ENCODE measurements at regions not wholly inside any gene's neighbourhood (a gene's known extent, or its start where the extent isn't known, plus 50 kb on each side); places are given as distances from the start of the nearest gene placed in this dataset.
"Not testable (repeated sequence)": the region's sequence is repeated elsewhere in the genome, so short reads cannot be mapped to it uniquely, and the experiment has no call there.

DNA sequence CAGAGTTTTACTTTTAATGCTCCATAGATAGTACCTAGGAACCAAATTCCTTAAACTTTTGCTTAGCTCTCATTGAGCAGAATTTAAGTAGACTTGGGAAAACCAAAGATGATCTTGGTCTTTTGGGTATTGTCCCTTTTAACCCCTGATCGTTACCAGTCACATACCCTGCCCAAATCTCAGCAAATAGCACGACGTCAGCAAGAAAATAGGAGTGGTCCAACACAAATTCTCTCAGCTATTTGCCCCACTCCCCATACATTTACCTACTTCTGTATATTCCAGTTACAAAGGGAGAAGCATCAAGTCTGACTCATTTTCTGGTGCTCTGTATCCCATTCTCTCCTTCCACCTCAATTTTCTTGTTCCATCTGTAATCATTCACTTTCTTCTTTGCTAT lies 387.3 kb downstream of the CCDC85A start:
- Histone ChIP-seq H3K9me3 (ENCODE audit: control insufficient read depth, insufficient read depth, low read length) (no peaks in the 10 kb centered on the region), H3K9ac (ENCODE audit: low read depth, low read length) (no peak overlapping the region), H3K36me3 (ENCODE audit: control insufficient read depth, insufficient read depth, low read length) (no peaks in the 10 kb centered on the region), H3K4me1 (ENCODE audit: control insufficient read depth, insufficient read depth, low read length) (no peaks in the 10 kb centered on the region), H3K4me3 (ENCODE audit: low read depth, low read length) (no peak overlapping the region), H3K27me3 (ENCODE audit: control insufficient read depth, insufficient read depth, low read length) (no peaks in the 10 kb centered on the region)

- H3K9me3 ChIP-seq (ENCODE audit: control insufficient read depth, insufficient read depth, low read length) = no peaks in the 10 kb centered on the region
- no peak overlapping the region for H3K9ac ChIP-seq (ENCODE audit: low read depth, low read length)
- no peak overlapping the region for H3K4me3 ChIP-seq (ENCODE audit: low read depth, low read length)
- H3K27me3 ChIP-seq (ENCODE audit: control insufficient read depth, insufficient read depth, low read length) = no peaks in the 10 kb centered on the region
- no peaks in the 10 kb centered on the region for H3K4me1 ChIP-seq (ENCODE audit: control insufficient read depth, insufficient read depth, low read length)
- H3K36me3 ChIP-seq (ENCODE audit: control insufficient read depth, insufficient read depth, low read length) = no peaks in the 10 kb centered on the region
These were observed 392.2 kb downstream of the CCDC85A start for GRCh38 chr2:56576001-56576400.

- H3K36me3 ChIP-seq (ENCODE audit: control insufficient read depth, insufficient read depth, low read length) = no peaks in the 10 kb centered on the region
- no peaks in the 10 kb centered on the region for H3K4me1 ChIP-seq (ENCODE audit: control insufficient read depth, insufficient read depth, low read length)
- H3K9me3 ChIP-seq (ENCODE audit: control insufficient read depth, insufficient read depth, low read length) = no peaks in the 10 kb centered on the region
- no peak overlapping the region for H3K9ac ChIP-seq (ENCODE audit: low read depth, low read length)
- no peak overlapping the region for H3K4me3 ChIP-seq (ENCODE audit: low read depth, low read length)
- no peaks in the 10 kb centered on the region for H3K27me3 ChIP-seq (ENCODE audit: control insufficient read depth, insufficient read depth, low read length)
These were observed 396.5 kb downstream of the CCDC85A start for GRCh38 chr2:56580242-56580641.

- H3K9me3 ChIP-seq (ENCODE audit: control insufficient read depth, insufficient read depth, low read length) = no peaks in the 10 kb centered on the region
- no peak overlapping the region for H3K9ac ChIP-seq (ENCODE audit: low read depth, low read length)
- no peaks in the 10 kb centered on the region for H3K36me3 ChIP-seq (ENCODE audit: control insufficient read depth, insufficient read depth, low read length)
- no peaks in the 10 kb centered on the region for H3K27me3 ChIP-seq (ENCODE audit: control insufficient read depth, insufficient read depth, low read length)
- H3K4me3 ChIP-seq (ENCODE audit: low read depth, low read length) = no peak overlapping the region
- H3K4me1 ChIP-seq (ENCODE audit: control insufficient read depth, insufficient read depth, low read length) = no peaks in the 10 kb centered on the region
These were observed 398.8 kb downstream of the CCDC85A start for GRCh38 chr2:56582570-56582969.

GRCh38 chr2:56583796-56584315 lies 400.1 kb downstream of the CCDC85A start:
- Histone ChIP-seq H3K27me3 (ENCODE audit: control insufficient read depth, insufficient read depth, low read length) (no peaks in the 10 kb centered on the region), H3K4me1 (ENCODE audit: control insufficient read depth, insufficient read depth, low read length) (peaks cover 2% of the 10 kb centered on the region), H3K9me3 (ENCODE audit: control insufficient read depth, insufficient read depth, low read length) (no peaks in the 10 kb centered on the region), H3K4me3 (ENCODE audit: low read depth, low read length) (no peak overlapping the region), H3K36me3 (ENCODE audit: control insufficient read depth, insufficient read depth, low read length) (no peaks in the 10 kb centered on the region), H3K9ac (ENCODE audit: low read depth, low read length) (no peak overlapping the region)

- Histone ChIP-seq H3K27me3 (ENCODE audit: control insufficient read depth, insufficient read depth, low read length) (no peaks in the 10 kb centered on the region), H3K36me3 (ENCODE audit: control insufficient read depth, insufficient read depth, low read length) (no peaks in the 10 kb centered on the region), H3K9me3 (ENCODE audit: control insufficient read depth, insufficient read depth, low read length) (no peaks in the 10 kb centered on the region), H3K4me1 (ENCODE audit: control insufficient read depth, insufficient read depth, low read length) (peaks cover 2% of the 10 kb centered on the region), H3K4me3 (ENCODE audit: low read depth, low read length) (no peak overlapping the region), H3K9ac (ENCODE audit: low read depth, low read length) (no peak overlapping the region)
These were observed 403.7 kb downstream of the CCDC85A start for GRCh38 chr2:56587456-56587855.

- H3K9ac ChIP-seq (ENCODE audit: low read depth, low read length) = no peak overlapping the region
- H3K4me1 ChIP-seq (ENCODE audit: control insufficient read depth, insufficient read depth, low read length) = peaks cover 2% of the 10 kb centered on the region
- no peaks in the 10 kb centered on the region for H3K27me3 ChIP-seq (ENCODE audit: control insufficient read depth, insufficient read depth, low read length)
- no peak overlapping the region for H3K4me3 ChIP-seq (ENCODE audit: low read depth, low read length)
- H3K36me3 ChIP-seq (ENCODE audit: control insufficient read depth, insufficient read depth, low read length) = no peaks in the 10 kb centered on the region
- H3K9me3 ChIP-seq (ENCODE audit: control insufficient read depth, insufficient read depth, low read length) = no peaks in the 10 kb centered on the region
These were observed 405.4 kb downstream of the CCDC85A start for GRCh38 chr2:56589194-56589593.

DNA sequence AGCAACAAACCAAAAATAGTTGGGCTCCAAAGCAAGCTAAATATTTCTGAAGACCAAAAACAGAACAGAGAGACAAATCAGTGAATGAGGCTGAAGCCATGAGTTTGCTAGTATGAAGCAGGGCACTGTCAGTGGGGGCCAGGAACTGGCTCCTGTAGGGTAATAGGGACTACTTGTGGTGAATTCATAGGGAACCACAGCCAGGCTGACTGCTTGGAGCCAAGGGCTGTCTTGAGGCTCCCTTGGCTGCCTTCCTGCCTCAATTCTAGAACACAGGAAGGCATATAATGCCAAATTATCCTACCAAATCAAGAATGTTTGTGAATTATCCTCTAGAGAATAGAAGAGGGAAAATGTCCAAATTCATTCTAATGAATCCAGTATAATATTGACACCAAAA lies 406.0 kb downstream of the CCDC85A start:
- peaks cover 2% of the 10 kb centered on the region for H3K4me1 ChIP-seq (ENCODE audit: control insufficient read depth, insufficient read depth, low read length)
- no peak overlapping the region for H3K9ac ChIP-seq (ENCODE audit: low read depth, low read length)
- H3K36me3 ChIP-seq (ENCODE audit: control insufficient read depth, insufficient read depth, low read length) = no peaks in the 10 kb centered on the region
- H3K4me3 ChIP-seq (ENCODE audit: low read depth, low read length) = no peak overlapping the region
- H3K27me3 ChIP-seq (ENCODE audit: control insufficient read depth, insufficient read depth, low read length) = no peaks in the 10 kb centered on the region
- no peaks in the 10 kb centered on the region for H3K9me3 ChIP-seq (ENCODE audit: control insufficient read depth, insufficient read depth, low read length)

DNA sequence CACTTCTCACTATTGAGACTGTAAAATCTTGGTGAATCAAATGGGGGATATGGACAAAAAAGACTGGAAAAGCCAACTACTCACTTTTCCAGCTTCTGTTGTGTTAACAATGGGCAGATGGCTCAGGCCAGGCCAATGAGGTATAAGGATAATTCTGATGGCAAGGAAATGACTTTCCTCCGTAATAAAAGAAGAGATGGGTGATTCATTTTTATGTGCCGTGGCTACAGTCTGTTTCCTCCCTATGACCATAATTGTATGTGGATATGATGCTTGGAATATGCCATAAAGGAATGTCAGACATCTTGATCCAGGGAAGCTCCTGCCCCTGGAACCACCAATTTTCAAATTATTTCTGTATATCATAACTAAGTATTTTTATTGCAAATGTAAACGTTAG lies 406.8 kb downstream of the CCDC85A start:
- Histone ChIP-seq H3K4me3 (ENCODE audit: low read depth, low read length) (no peak overlapping the region), H3K36me3 (ENCODE audit: control insufficient read depth, insufficient read depth, low read length) (no peaks in the 10 kb centered on the region), H3K9me3 (ENCODE audit: control insufficient read depth, insufficient read depth, low read length) (no peaks in the 10 kb centered on the region), H3K9ac (ENCODE audit: low read depth, low read length) (no peak overlapping the region), H3K27me3 (ENCODE audit: control insufficient read depth, insufficient read depth, low read length) (no peaks in the 10 kb centered on the region), H3K4me1 (ENCODE audit: control insufficient read depth, insufficient read depth, low read length) (peaks cover 2% of the 10 kb centered on the region)

DNA sequence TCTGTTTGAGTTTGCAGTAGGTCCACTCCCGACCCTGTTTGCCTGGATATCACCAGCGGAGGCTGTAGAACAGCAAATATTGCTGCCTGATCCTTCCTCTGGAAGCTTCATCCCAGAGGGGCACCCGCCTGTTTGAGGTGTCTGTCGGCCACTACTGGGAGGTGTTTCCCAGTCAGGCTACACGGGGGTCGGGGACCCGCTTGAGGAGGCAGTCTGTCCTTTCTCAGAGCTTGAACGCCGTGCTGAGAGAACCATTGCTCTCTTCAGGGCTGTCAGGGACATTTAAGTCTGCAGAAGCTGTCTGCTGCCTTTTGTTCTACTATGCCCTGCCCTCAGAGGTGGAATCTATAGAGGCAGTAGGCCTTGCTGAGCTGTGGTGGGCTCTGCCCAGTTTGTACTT lies 422.3 kb downstream of the CCDC85A start:
- not testable (repeated sequence) for H3K9me3 ChIP-seq (ENCODE audit: control insufficient read depth, insufficient read depth, low read length); H3K36me3 ChIP-seq (ENCODE audit: control insufficient read depth, insufficient read depth, low read length); H3K4me3 ChIP-seq (ENCODE audit: low read depth, low read length); H3K27me3 ChIP-seq (ENCODE audit: control insufficient read depth, insufficient read depth, low read length); H3K4me1 ChIP-seq (ENCODE audit: control insufficient read depth, insufficient read depth, low read length); H3K9ac ChIP-seq (ENCODE audit: low read depth, low read length)

- no peaks in the 10 kb centered on the region for H3K27me3 ChIP-seq (ENCODE audit: control insufficient read depth, insufficient read depth, low read length)
- H3K36me3 ChIP-seq (ENCODE audit: control insufficient read depth, insufficient read depth, low read length) = no peaks in the 10 kb centered on the region
- no peaks in the 10 kb centered on the region for H3K9me3 ChIP-seq (ENCODE audit: control insufficient read depth, insufficient read depth, low read length)
- no peak overlapping the region for H3K9ac ChIP-seq (ENCODE audit: low read depth, low read length)
- no peak overlapping the region for H3K4me3 ChIP-seq (ENCODE audit: low read depth, low read length)
- no peaks in the 10 kb centered on the region for H3K4me1 ChIP-seq (ENCODE audit: control insufficient read depth, insufficient read depth, low read length)
These were observed 429.5 kb downstream of the CCDC85A start for GRCh38 chr2:56613254-56613653.

DNA sequence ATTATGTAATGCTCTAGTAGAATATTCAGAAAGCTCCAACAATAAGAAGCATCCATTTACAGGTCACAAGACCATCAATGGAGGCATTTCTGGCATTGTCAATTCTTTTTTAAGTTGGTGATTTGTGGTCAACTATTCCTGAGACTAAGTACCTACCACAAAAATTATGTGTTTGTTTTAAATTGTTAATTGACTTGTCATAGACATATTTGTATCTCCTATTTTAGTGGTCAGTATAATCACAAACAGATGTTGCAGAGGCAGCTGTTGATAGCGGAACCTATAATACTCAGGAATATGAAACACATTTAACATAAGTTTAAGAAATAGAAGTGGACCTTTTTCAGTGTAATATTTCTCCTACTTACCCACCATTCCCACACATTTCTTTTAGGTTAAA lies 430.1 kb downstream of the CCDC85A start:
- H3K9ac ChIP-seq (ENCODE audit: low read depth, low read length) = no peak overlapping the region

GRCh38 chr2:56615760-56616159 lies 432.0 kb downstream of the CCDC85A start:
- Histone ChIP-seq H3K9me3 (ENCODE audit: control insufficient read depth, insufficient read depth, low read length) (no peaks in the 10 kb centered on the region), H3K4me1 (ENCODE audit: control insufficient read depth, insufficient read depth, low read length) (no peaks in the 10 kb centered on the region), H3K9ac (ENCODE audit: low read depth, low read length) (no peak overlapping the region), H3K4me3 (ENCODE audit: low read depth, low read length) (no peak overlapping the region), H3K36me3 (ENCODE audit: control insufficient read depth, insufficient read depth, low read length) (no peaks in the 10 kb centered on the region), H3K27me3 (ENCODE audit: control insufficient read depth, insufficient read depth, low read length) (no peaks in the 10 kb centered on the region)

More for the DNA sequence above, 430.1 kb downstream of the CCDC85A start:
- no peaks in the 10 kb centered on the region for H3K9me3 ChIP-seq (ENCODE audit: control insufficient read depth, insufficient read depth, low read length)
- H3K4me1 ChIP-seq (ENCODE audit: control insufficient read depth, insufficient read depth, low read length) = no peaks in the 10 kb centered on the region
- no peaks in the 10 kb centered on the region for H3K27me3 ChIP-seq (ENCODE audit: control insufficient read depth, insufficient read depth, low read length)
- no peak overlapping the region for H3K4me3 ChIP-seq (ENCODE audit: low read depth, low read length)
- no peaks in the 10 kb centered on the region for H3K36me3 ChIP-seq (ENCODE audit: control insufficient read depth, insufficient read depth, low read length)
